Heart left ventricle (tissue), 16 donors: ENCODE measurements at regions not wholly inside any gene's neighbourhood (a gene's known extent, or its start where the extent isn't known, plus 50 kb on each side); places are given as distances from the start of the nearest gene placed in this dataset.

Source experiments
- ATAC-seq, 4 donors: fragments of 200-7000 bp; cut with Tn5 transposase; one replicate each; pipeline ENCODE4 v1.9.1; 2020 to 2022; ENCODE audit warnings: moderate library complexity in 4 of 4, mild to moderate bottlenecking in 3 of 4, moderate number of reproducible peaks in 1 of 4
- DNase-seq, 5 donors: peaks; one replicate each; pipeline ENCODE4 v3.0.0-alpha.2; 2020
- H3K27ac ChIP-seq, 12 donors: fragments of 200-600 bp; sonication (generic) in 4 of 12; one replicate each; pipeline versions ENCODE4 v1.5.0 to v1.8.0; 2016 to 2022; ENCODE audit warnings: mild to moderate bottlenecking in 2 of 12
- H3K27me3 ChIP-seq, 9 donors: fragments of 200-600 bp; sonication (generic) in 2 of 9; one replicate each; pipeline versions ENCODE4 v1.5.1 to v1.8.0; 2016 to 2022; ENCODE audit warnings: mild to moderate bottlenecking in 3 of 9
- H3K36me3 ChIP-seq, 9 donors: fragments of 200-600 bp; sonication (generic) in 2 of 9; one replicate each; pipeline versions ENCODE4 v1.5.0 to v1.8.0; 2018 to 2022; ENCODE audit warnings: mild to moderate bottlenecking in 2 of 9
- H3K4me1 ChIP-seq, 12 donors: fragments of 200-600 bp; sonication (generic) in 4 of 12; one replicate each; pipeline versions ENCODE4 v1.5.0 to v1.8.0; 2016 to 2022; ENCODE audit warnings: mild to moderate bottlenecking in 3 of 12
- H3K4me3 ChIP-seq, 12 donors: fragments of 200-600 bp; sonication (generic) in 4 of 12; one replicate each; pipeline versions ENCODE4 v1.5.0 to v1.8.0; 2017 to 2022; ENCODE audit warnings: mild to moderate bottlenecking in 9 of 12, moderate library complexity in 4 of 12
- H3K9me3 ChIP-seq, 12 donors: fragments of 200-600 bp; sonication (generic) in 4 of 12; one replicate each; pipeline versions ENCODE4 v1.5.0 to v1.8.0; 2016 to 2022; ENCODE audit warnings: mild to moderate bottlenecking in 1 of 12
- CTCF ChIP-seq, 12 donors: fragments of 200-600 bp; sonication (generic) in 4 of 12; IDR thresholded peaks; one replicate each; pipeline versions ENCODE4 v1.5.0 to v1.8.0; 2018 to 2022; ENCODE audit warnings: antibody characterized with exemption in 12 of 12, mild to moderate bottlenecking in 5 of 12
- POLR2A ChIP-seq, 2 donors: fragments of 450-650 bp; IDR thresholded peaks; one replicate each; pipeline ENCODE4 v1.6.1; 2017; ENCODE audit warnings: antibody characterized with exemption in 2 of 2, mild to moderate bottlenecking in 2 of 2, moderate library complexity in 2 of 2
- WGBS, 4 donors: extraction: QIAGEN DNeasy Blood & Tissue Kit in 2 of 4; methylation state at CpG; one replicate each; pipeline versions ENCODE4 v1.1.5 to v1.1.7; 2013 to 2018; 5-methylcytosine and 5-hydroxymethylcytosine counted together
- intact Hi-C, 10 donors: fragments of 100-400 bp; cut with DNase I; formaldehyde crosslinking; loops; one replicate each; pipeline versions ENCODE4 v1.11.1 to v1.14.2; 2022
- donor health status: ischemic (EF 13 %, LVEDD 7.1; RV severe dilation, severe dysfunction).
- donor health status: healthy with polysubstance abuse.
- donor health status: DM: no; HTN: yes; CAD: no.
- donor health status: DM: no; HTN: no; CAD: no.
- donor health status: ischemic (EF 25% LVEDD 6.9; RV normal size, moderate dysfunction).
- donor health status: ischemic (EF 25% LVEDD 5.7; RV mildly dilated, moderate dysfunction).
- donor health status: healthy.
- donor health status: DM: yes; HTN: yes; CAD: no.
- donor health status: ischemic (EF 35%, LVEDD 5.7; RV mildly dilated, moderate dysfunction).
- donor health status: nonischemic (EF 11% LVEDD 7.7; RV severe dilation, severe dysfunction).
- donor health status: DM: yes; HTN: yes; CAD: no.
- donor health status: PGD.
- donor health status: ischemic (EF 29% LVEDD 5.4; RV normal size, mild dysfunction).
- donor health status: nonischemic (EF 23%, LVEDD 6.1; RV moderate dilation, normal function).

GRCh38 chr10:30774261-30774660, 144.7 kb upstream of the LYZL2 start:
- intact Hi-C loops, result loop anchor here in 1 of 10 donors (10.0 kb wide), 1 partner anchor 711 kb away; no protein-coding TSS in a partner anchor

GRCh38 chr10:30773501-30773900, 143.9 kb upstream of the LYZL2 start:
- Histone ChIP-seq H3K4me3 (no peak overlapping the region), H3K4me1 (peaks cover 0 to 6% (median 0%) of the 10 kb centered on the region in 12 donors), H3K36me3 (no peaks in the 10 kb centered on the region), H3K9me3 (peaks cover 0 to 35% (median 22%) of the 10 kb centered on the region in 12 donors), H3K27ac (no peak overlapping the region), H3K27me3 (no peaks in the 10 kb centered on the region)
- ATAC-seq (no peak), DNase-seq (no peak)
- intact Hi-C loops, result loop anchor here in 1 of 10 donors (10.0 kb wide), 1 partner anchor 711 kb away; no protein-coding TSS in a partner anchor
- TF ChIP-seq CTCF (IDR thresholded peaks at IDR 0.05) (no peak), POLR2A (IDR thresholded peaks at IDR 0.05) (no peak)
- WGBS, 4 donors, result 73 to 97% (median 91%) methylated on average over 1 of the region's 1 CpG

More at GRCh38 chr10:30774261-30774660, 144.7 kb upstream of the LYZL2 start:
- H3K4me1 ChIP-seq, result peaks cover 0 to 6% (median 0%) of the 10 kb centered on the region in 12 donors
- peaks cover 0 to 34% (median 21%) of the 10 kb centered on the region in 12 donors for H3K9me3 ChIP-seq
- H3K27me3 ChIP-seq, result no peaks in the 10 kb centered on the region
- no peaks in the 10 kb centered on the region for H3K36me3 ChIP-seq
- ATAC-seq, result no peak
- TF ChIP-seq POLR2A (IDR thresholded peaks at IDR 0.05), result no peak
- no peak for TF ChIP-seq CTCF (IDR thresholded peaks at IDR 0.05)
- 91 to 96% (median 94%) methylated on average over 10 of the region's 10 CpGs for WGBS, 4 donors
- H3K4me3 ChIP-seq, result no peak overlapping the region
- no peak overlapping the region for H3K27ac ChIP-seq
- DNase-seq, result no peak

- DNase-seq, result no peak
- intact Hi-C loops, result loop anchor here in 1 of 10 donors (10.0 kb wide), 1 partner anchor 714 kb away; no protein-coding TSS in a partner anchor
- TF ChIP-seq CTCF (IDR thresholded peaks at IDR 0.05) (no peak), POLR2A (IDR thresholded peaks at IDR 0.05) (no peak)
- ATAC-seq, result no peak
- Histone ChIP-seq H3K9me3 (peaks cover 0 to 38% (median 22%) of the 10 kb centered on the region in 12 donors), H3K27ac (no peak overlapping the region), H3K36me3 (no peaks in the 10 kb centered on the region), H3K4me3 (no peak overlapping the region), H3K4me1 (peaks cover 0 to 1% (median 0%) of the 10 kb centered on the region in 12 donors), H3K27me3 (no peaks in the 10 kb centered on the region)
- WGBS, 4 donors, result 43 to 56% (median 51%) methylated on average over 1 of the region's 1 CpG
These were observed 141.3 kb upstream of the LYZL2 start for GRCh38 chr10:30770816-30771215.

- WGBS, 4 donors, result 95 to 99% (median 96%) methylated on average over 2 of the region's 2 CpGs
- ATAC-seq, result no peak
These were observed 140.7 kb upstream of the LYZL2 start for GRCh38 chr10:30770229-30770628.

More at GRCh38 chr10:30770229-30770628, 140.7 kb upstream of the LYZL2 start:
- no peak overlapping the region for H3K4me3 ChIP-seq
- H3K9me3 ChIP-seq, result peaks cover 0 to 38% (median 22%) of the 10 kb centered on the region in 12 donors
- H3K27me3 ChIP-seq, result no peaks in the 10 kb centered on the region
- H3K4me1 ChIP-seq, result no peaks in the 10 kb centered on the region
- H3K27ac ChIP-seq, result no peak overlapping the region
- intact Hi-C loops, result loop anchor here in 1 of 10 donors (10.0 kb wide), 1 partner anchor 715 kb away; no protein-coding TSS in a partner anchor
- no peaks in the 10 kb centered on the region for H3K36me3 ChIP-seq
- TF ChIP-seq CTCF (IDR thresholded peaks at IDR 0.05), result no peak
- TF ChIP-seq POLR2A (IDR thresholded peaks at IDR 0.05), result no peak
- DNase-seq, result no peak
